BJ (cell line): ENCODE measurements at regions not wholly inside any gene's neighbourhood (a gene's known extent, or its start where the extent isn't known, plus 50 kb on each side); places are given as distances from the start of the nearest gene placed in this dataset.

Experiments used
- CTCF ChIA-PET: fragments of 350-600 bp; formaldehyde crosslinking; extraction: SDS; loops from one replicate; lab custom pipeline; 2021; ENCODE audit warnings: antibody characterized with exemption, inconsistent platforms; lab: Yijun Ruan, JAX
- POLR2A ChIA-PET: fragments of 300-600 bp; sonication (Branson Sonifier 250); formaldehyde crosslinking; extraction: SDS; loops from one replicate; lab custom pipeline; 2021; ENCODE audit warnings: antibody characterized with exemption; lab: Charles Lee
- DNase-seq: peaks from one replicate; pipeline ENCODE4 v3.0.0-alpha.2; 2011; ENCODE audit warnings: low read depth
- H3K27me3 ChIP-seq: 2 replicates; pipeline ENCODE4 v1.6.0; 2011; ENCODE audit warnings: low read length; ENCODE audit not compliant: control insufficient read depth, insufficient read depth
- H3K36me3 ChIP-seq: 2 replicates; pipeline ENCODE4 v1.5.1; 2011; ENCODE audit warnings: low read length; ENCODE audit not compliant: control insufficient read depth, insufficient read depth
- H3K4me3 ChIP-seq: 2 replicates; pipeline ENCODE4 v1.5.1; 2011; ENCODE audit warnings: low read depth, mild to moderate bottlenecking, control low read depth, low read length
- CTCF ChIP-seq: IDR thresholded peaks from 2 replicates; pipeline ENCODE4 v1.5.1; 2011; ENCODE audit warnings: low read depth, mild to moderate bottlenecking, control low read depth, inconsistent platforms, low read length, moderate library complexity; ENCODE audit not compliant: insufficient read depth

DNA sequence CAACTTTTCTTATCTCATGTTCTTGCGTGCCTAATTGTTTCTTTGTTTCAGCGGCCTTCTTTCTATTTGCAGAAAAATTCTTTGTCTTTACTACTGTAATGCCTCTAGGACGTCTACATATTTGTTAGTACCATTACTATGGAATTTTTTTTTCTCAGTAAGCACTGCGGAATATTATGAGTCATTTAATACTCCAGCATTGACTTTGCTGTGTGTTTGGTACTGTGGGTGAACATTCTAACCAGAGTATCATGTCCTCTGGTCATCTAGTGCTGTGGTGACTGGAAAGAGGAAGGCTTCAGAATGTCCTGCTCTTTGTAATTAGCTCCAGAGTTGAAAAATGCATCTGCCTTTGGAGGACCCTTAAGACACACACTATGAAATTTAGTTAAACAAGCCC, 58.5 kb upstream of the FERD3L start:
- DNase-seq, result no peak
- CTCF ChIA-PET, result interaction anchor here (0.7 kb wide), 1 partner anchor 200 kb away, joined by 3 read pairs; no protein-coding TSS in a partner anchor
- TF ChIP-seq CTCF, result no peak

DNA sequence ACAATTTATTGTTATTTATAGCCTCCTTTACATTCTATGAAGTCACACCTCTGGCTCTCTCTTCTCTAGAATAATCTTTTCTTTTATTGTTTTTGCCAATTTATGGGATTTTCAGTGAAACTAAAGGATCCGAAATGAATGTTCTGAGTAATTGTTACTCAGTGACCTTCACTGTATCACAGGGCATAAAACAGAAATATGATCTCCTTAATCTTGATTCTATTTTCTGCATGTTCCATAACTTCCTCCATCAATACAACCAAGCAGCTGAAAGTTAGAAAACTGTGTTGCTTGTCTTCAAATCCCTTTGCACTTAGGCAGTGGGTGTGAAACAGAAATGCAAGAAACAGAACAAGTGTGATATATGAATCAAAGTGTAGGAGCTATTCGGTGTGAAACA, 57.4 kb upstream of the FERD3L start:
- POLR2A ChIA-PET, result no interaction called here
- CTCF ChIA-PET, result no interaction called here
- no peaks in the 10 kb centered on the region for H3K27me3 ChIP-seq
- no peaks in the 10 kb centered on the region for H3K36me3 ChIP-seq
- H3K4me3 ChIP-seq, result no peak overlapping the region
- DNase-seq, result no peak
- TF ChIP-seq CTCF, result no peak

More for the DNA sequence above, 58.5 kb upstream of the FERD3L start:
- H3K36me3 ChIP-seq, result no peaks in the 10 kb centered on the region
- no peak overlapping the region for H3K4me3 ChIP-seq
- POLR2A ChIA-PET, result no interaction called here
- no peaks in the 10 kb centered on the region for H3K27me3 ChIP-seq
